IMR-90 (cell line): ENCODE measurements at regions not wholly inside any gene's neighbourhood (a gene's known extent, or its start where the extent isn't known, plus 50 kb on each side); places are given as distances from the start of the nearest gene placed in this dataset.

Source experiments
- BHLHE40 ChIP-seq: fragments of 150-350 bp; IDR thresholded peaks from 2 replicates; pipeline ENCODE4 v1.6.1; 2016; ENCODE audit warnings: mild to moderate bottlenecking, low read depth, low read length
- CTCF ChIP-seq: conservative IDR thresholded peaks from 2 replicates; pipeline ENCODE4 v1.5.1; 2012; ENCODE audit warnings: mild to moderate bottlenecking, low read depth, low read length, improper control_type of control experiment
- ELK1 ChIP-seq: fragments of 150-350 bp; IDR thresholded peaks from 2 replicates; pipeline ENCODE4 v1.6.1; 2016; ENCODE audit warnings: low read depth, mild to moderate bottlenecking, low read length, moderate library complexity, borderline replicate concordance
- FOS ChIP-seq: fragments of 150-350 bp; IDR thresholded peaks from 2 replicates; pipeline ENCODE4 v1.6.1; 2016; ENCODE audit warnings: low read depth, low read length
- MAZ ChIP-seq: IDR thresholded peaks from 2 replicates; pipeline ENCODE4 v1.6.1; 2012; ENCODE audit warnings: low read depth, mild to moderate bottlenecking, low read length, improper control_type of control experiment, moderate library complexity, borderline replicate concordance
- MXI1 ChIP-seq: IDR thresholded peaks from 2 replicates; pipeline ENCODE4 v1.6.1; 2012; ENCODE audit warnings: low read depth, mild to moderate bottlenecking, low read length, moderate library complexity, borderline replicate concordance
- POLR2A ChIP-seq: IDR thresholded peaks from 2 replicates; pipeline ENCODE4 v1.6.1; 2012; ENCODE audit warnings: mild to moderate bottlenecking, low read depth, low read length
- RFX5 ChIP-seq: IDR thresholded peaks from 2 replicates; pipeline ENCODE4 v1.8.0; 2012; ENCODE audit warnings: low read depth, mild to moderate bottlenecking, low read length, moderate library complexity

GRCh38 chr2:223697892-223698645 is 95.9 kb upstream of the SCG2 start:
- TF ChIP-seq BHLHE40 (no peak), CTCF (no peak), POLR2A (no peak), MXI1 (no peak), ELK1 (no peak), MAZ (no peak), RFX5 (no peak), FOS (no peak)
